K562 (cell line): ENCODE measurements at regions not wholly inside any gene's neighbourhood (a gene's known extent, or its start where the extent isn't known, plus 50 kb on each side); places are given as distances from the start of the nearest gene placed in this dataset.
A peak's percentile ranks its signal among the peaks of the same experiment; 100 is the strongest.

Experiments
- BACH1 ChIP-seq: fragments of 200-800 bp; sonication (Bioruptor generic); IDR thresholded peaks from 2 replicates; pipeline ENCODE4 v1.6.1; 2016; ENCODE audit warnings: missing genetic modification characterization, missing compliant biosample characterization
- FOXA1 ChIP-seq: fragments of 450-650 bp; IDR thresholded peaks from 2 replicates; pipeline ENCODE4 v1.6.1; 2016; ENCODE audit warnings: mild to moderate bottlenecking, borderline replicate concordance
- HDGF ChIP-seq: fragments of 450-650 bp; IDR thresholded peaks from 2 replicates; pipeline ENCODE4 v1.6.1; 2016
- HEY1 ChIP-seq: fragments of 250-450 bp; sonication (Bioruptor Pico); IDR thresholded peaks from 2 replicates; pipeline ENCODE4 v1.5.0; 2020; ENCODE audit warnings: mild to moderate bottlenecking, moderate library complexity, borderline replicate concordance
- MAFK ChIP-seq: IDR thresholded peaks from 2 replicates; pipeline ENCODE4 v1.6.1; 2011; ENCODE audit warnings: low read length, improper control_type of control experiment
- RNF2 ChIP-seq: sonication (generic); IDR thresholded peaks from 2 replicates; pipeline ENCODE4 v1.6.1; 2016
- SMARCE1 ChIP-seq: fragments of 450-650 bp; IDR thresholded peaks from 2 replicates; pipeline ENCODE4 v1.7.1; 2016; ENCODE audit warnings: mild to moderate bottlenecking
- SRF ChIP-seq, 2 experiments: fragments of 250-450, 450-650 bp in 1 of 2; sonication (Bioruptor Pico) in 1 of 2; sonication (generic) in 1 of 2; formaldehyde crosslinking; IDR thresholded peaks; 2 replicates each; pipeline versions ENCODE4 v1.5.0 to v1.5.1; 2020 to 2022; ENCODE audit warnings: mild to moderate bottlenecking in 1 of 2, missing genetic modification reagents in 1 of 2
- SRSF3 ChIP-seq: fragments of 200-400 bp; formaldehyde crosslinking; IDR thresholded peaks from 2 replicates; pipeline ENCODE4 v1.6.1; 2016; ENCODE audit warnings: mild to moderate bottlenecking, low read length, moderate library complexity; ENCODE audit not compliant: insufficient read depth
- TEAD1 ChIP-seq, 2 experiments: fragments of 450-650 bp in 1 of 2; sonication (generic) in 1 of 2; formaldehyde crosslinking; IDR thresholded peaks; 2 replicates each; pipeline versions ENCODE4 v1.4.0 to v1.8.0; 2020 to 2022; ENCODE audit warnings: mild to moderate bottlenecking in 2 of 2, missing genetic modification reagents in 1 of 2
- ZC3H4 ChIP-seq: sonication (generic); formaldehyde crosslinking; IDR thresholded peaks from 2 replicates; pipeline ENCODE4 v1.9.0; 2021; ENCODE audit warnings: missing genetic modification reagents, borderline replicate concordance
- ZNF134 ChIP-seq: fragments of 250-450 bp; sonication (Bioruptor Pico); conservative IDR thresholded peaks from 2 replicates; pipeline ENCODE4 v1.4.0; 2020
- ZNF239 ChIP-seq: fragments of 250-450 bp; sonication (Bioruptor Pico); IDR thresholded peaks from 2 replicates; pipeline ENCODE4 v1.4.0; 2020; ENCODE audit warnings: mild to moderate bottlenecking
- ZNF347 ChIP-seq: fragments of 450-650 bp; formaldehyde crosslinking; IDR thresholded peaks from 2 replicates; pipeline ENCODE4 v1.4.0; 2020; ENCODE audit warnings: low read depth, mild to moderate bottlenecking, moderate library complexity
- ZNF717 ChIP-seq: fragments of 250-450 bp; sonication (Bioruptor Pico); IDR thresholded peaks from 2 replicates; pipeline ENCODE4 v1.5.0; 2021
- TF ChIP-seq, protein P1 (sequence below), 2 experiments: fragments of 450-650 bp; conservative IDR thresholded peaks; 2 replicates each; pipeline ENCODE4 v1.6.1; 2017; ENCODE audit warnings: mild to moderate bottlenecking in 2 of 2, moderate library complexity in 2 of 2
- TF ChIP-seq, protein P2 (sequence below): fragments of 150-350 bp; conservative IDR thresholded peaks from 2 replicates; pipeline ENCODE4 v1.6.1; 2014; ENCODE audit warnings: low read length
- TF ChIP-seq, protein P3 (sequence below): fragments of 450-650 bp; IDR thresholded peaks from 2 replicates; pipeline ENCODE4 v1.6.1; 2016; ENCODE audit warnings: antibody characterized with exemption
- TF ChIP-seq, protein P4 (sequence below), 2 experiments: IDR thresholded peaks; 2 replicates each; pipeline ENCODE4 v1.6.1; 2011; ENCODE audit warnings: borderline replicate concordance in 1 of 2, control low read depth in 1 of 2, low read depth in 1 of 2, low read length in 1 of 2, mild to moderate bottlenecking in 1 of 2, mixed read lengths in 1 of 2, moderate library complexity in 1 of 2; ENCODE audit not compliant: insufficient read depth in 1 of 2, insufficient read length in 1 of 2, poor library complexity in 1 of 2, severe bottlenecking in 1 of 2; ENCODE audit errors: extremely low read depth in 1 of 2
- TF ChIP-seq, protein P5 (sequence below), 2 experiments: fragments of 450-650 bp; IDR thresholded peaks; 2 replicates each; pipeline ENCODE4 v1.6.1; 2016

DNA sequence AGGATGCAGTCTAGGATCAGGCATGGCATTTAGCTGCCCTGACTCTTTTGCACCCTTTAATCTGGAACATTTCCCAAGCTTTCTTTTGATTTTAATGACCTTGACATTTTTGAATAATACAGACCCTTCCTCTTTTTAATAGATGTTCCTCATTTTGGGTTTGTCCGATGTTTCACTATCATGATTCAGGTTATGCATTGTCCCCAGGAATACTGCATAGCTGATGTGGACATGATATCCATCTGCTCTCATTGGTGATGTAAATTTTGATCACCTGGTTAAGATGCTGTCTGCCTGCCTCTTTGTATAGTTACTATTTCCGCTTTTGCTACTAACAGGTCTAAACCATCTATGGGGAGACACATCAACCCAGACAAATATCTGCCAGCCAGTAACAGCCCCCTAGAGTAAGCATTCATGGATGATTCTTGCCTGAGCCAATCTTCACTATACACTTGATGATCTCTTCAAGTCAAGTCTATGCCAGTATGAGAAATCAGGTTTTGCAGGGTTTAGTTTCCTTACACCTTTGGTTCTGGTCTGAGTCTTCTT lies 50.6 kb upstream of the ULK4 start (continued):
- no peak for TF ChIP-seq SRSF3
- 0 out of 4 replicates have a peak, but pooled peaks of 1 of the 2 experiments have one; percentile 3 for TF ChIP-seq TEAD1 (CRISPR knock-in tag; IDR thresholded peaks at IDR 0.05)
- TF ChIP-seq FOXA1, result no peak
- 0 out of 2 replicates have a peak, but pooled peaks have one; percentile 21 for TF ChIP-seq HDGF
- TF ChIP-seq ZNF717 (CRISPR knock-in tag), result no peak
- TF ChIP-seq, protein P1, sequence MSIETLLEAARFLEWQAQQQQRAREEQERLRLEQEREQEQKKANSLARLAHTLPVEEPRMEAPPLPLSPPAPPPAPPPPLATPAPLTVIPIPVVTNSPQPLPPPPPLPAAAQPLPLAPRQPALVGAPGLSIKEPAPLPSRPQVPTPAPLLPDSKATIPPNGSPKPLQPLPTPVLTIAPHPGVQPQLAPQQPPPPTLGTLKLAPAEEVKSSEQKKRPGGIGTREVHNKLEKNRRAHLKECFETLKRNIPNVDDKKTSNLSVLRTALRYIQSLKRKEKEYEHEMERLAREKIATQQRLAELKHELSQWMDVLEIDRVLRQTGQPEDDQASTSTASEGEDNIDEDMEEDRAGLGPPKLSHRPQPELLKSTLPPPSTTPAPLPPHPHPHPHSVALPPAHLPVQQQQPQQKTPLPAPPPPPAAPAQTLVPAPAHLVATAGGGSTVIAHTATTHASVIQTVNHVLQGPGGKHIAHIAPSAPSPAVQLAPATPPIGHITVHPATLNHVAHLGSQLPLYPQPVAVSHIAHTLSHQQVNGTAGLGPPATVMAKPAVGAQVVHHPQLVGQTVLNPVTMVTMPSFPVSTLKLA (conservative IDR thresholded peaks at IDR 0.05), result no peak
- no peak for TF ChIP-seq BACH1
- TF ChIP-seq ZNF347 (CRISPR knock-in tag), result no peak
- TF ChIP-seq HEY1 (CRISPR knock-in tag), result no peak
- TF ChIP-seq, protein P2, sequence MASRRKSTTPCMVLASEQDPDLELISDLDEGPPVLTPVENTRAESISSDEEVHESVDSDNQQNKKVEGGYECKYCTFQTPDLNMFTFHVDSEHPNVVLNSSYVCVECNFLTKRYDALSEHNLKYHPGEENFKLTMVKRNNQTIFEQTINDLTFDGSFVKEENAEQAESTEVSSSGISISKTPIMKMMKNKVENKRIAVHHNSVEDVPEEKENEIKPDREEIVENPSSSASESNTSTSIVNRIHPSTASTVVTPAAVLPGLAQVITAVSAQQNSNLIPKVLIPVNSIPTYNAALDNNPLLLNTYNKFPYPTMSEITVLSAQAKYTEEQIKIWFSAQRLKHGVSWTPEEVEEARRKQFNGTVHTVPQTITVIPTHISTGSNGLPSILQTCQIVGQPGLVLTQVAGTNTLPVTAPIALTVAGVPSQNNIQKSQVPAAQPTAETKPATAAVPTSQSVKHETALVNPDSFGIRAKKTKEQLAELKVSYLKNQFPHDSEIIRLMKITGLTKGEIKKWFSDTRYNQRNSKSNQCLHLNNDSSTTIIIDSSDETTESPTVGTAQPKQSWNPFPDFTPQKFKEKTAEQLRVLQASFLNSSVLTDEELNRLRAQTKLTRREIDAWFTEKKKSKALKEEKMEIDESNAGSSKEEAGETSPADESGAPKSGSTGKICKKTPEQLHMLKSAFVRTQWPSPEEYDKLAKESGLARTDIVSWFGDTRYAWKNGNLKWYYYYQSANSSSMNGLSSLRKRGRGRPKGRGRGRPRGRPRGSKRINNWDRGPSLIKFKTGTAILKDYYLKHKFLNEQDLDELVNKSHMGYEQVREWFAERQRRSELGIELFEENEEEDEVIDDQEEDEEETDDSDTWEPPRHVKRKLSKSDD, result no peak
- peak in 1 of 2 experiments; percentile 21; a peak in 1 of 4 replicates for TF ChIP-seq SRF (CRISPR knock-in tag; IDR thresholded peaks at IDR 0.05)
- TF ChIP-seq RNF2, result 0 out of 2 replicates have a peak, but pooled peaks have one; percentile 10
- TF ChIP-seq MAFK, result no peak
- no peak; the same call in 1 of the 2 replicates for TF ChIP-seq SMARCE1
- TF ChIP-seq, protein P3, sequence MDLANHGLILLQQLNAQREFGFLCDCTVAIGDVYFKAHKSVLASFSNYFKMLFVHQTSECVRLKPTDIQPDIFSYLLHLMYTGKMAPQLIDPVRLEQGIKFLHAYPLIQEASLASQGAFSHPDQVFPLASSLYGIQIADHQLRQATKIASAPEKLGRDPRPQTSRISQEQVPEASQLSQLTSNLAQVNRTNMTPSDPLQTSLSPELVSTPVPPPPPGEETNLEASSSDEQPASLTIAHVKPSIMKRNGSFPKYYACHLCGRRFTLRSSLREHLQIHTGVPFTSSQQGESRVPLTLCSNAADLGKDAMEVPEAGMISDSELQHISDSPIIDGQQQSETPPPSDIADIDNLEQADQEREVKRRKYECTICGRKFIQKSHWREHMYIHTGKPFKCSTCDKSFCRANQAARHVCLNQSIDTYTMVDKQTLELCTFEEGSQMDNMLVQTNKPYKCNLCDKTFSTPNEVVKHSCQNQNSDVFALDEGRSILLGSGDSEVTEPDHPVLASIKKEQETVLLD, result no peak
- TF ChIP-seq, protein P4, sequence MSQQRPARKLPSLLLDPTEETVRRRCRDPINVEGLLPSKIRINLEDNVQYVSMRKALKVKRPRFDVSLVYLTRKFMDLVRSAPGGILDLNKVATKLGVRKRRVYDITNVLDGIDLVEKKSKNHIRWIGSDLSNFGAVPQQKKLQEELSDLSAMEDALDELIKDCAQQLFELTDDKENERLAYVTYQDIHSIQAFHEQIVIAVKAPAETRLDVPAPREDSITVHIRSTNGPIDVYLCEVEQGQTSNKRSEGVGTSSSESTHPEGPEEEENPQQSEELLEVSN (IDR thresholded peaks at IDR 0.05; ENCODE audit: borderline replicate concordance in 1 of 2, extremely low read depth in 1 of 2, insufficient read depth in 1 of 2, insufficient read length in 1 of 2, low read depth in 1 of 2, low read length in 1 of 2, poor library complexity in 1 of 2, severe bottlenecking in 1 of 2), result no peak
- TF ChIP-seq ZNF134 (CRISPR knock-in tag), result no peak
- no peak for TF ChIP-seq ZC3H4 (CRISPR knock-in tag)
- TF ChIP-seq, protein P5, sequence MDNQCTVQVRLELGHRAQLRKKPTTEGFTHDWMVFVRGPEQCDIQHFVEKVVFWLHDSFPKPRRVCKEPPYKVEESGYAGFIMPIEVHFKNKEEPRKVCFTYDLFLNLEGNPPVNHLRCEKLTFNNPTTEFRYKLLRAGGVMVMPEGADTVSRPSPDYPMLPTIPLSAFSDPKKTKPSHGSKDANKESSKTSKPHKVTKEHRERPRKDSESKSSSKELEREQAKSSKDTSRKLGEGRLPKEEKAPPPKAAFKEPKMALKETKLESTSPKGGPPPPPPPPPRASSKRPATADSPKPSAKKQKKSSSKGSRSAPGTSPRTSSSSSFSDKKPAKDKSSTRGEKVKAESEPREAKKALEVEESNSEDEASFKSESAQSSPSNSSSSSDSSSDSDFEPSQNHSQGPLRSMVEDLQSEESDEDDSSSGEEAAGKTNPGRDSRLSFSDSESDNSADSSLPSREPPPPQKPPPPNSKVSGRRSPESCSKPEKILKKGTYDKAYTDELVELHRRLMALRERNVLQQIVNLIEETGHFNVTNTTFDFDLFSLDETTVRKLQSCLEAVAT (IDR thresholded peaks at IDR 0.05), result no peak
- TF ChIP-seq ZNF239 (CRISPR knock-in tag), result no peak
